ENCODE measurements at regions not wholly inside any gene's neighbourhood (a gene's known extent, or its start where the extent isn't known, plus 50 kb on each side); places are given as distances from the start of the nearest gene placed in this dataset.

- TF ChIP-seq CTCF (tag by site-specific recombination; IDR thresholded peaks at IDR 0.05), result no peak
- TF ChIP-seq TCF7L2 (IDR thresholded peaks at IDR 0.05; ENCODE audit: borderline replicate concordance, low read depth, low read length), result no peak
- TF ChIP-seq ZNF704 (tag by site-specific recombination; IDR thresholded peaks at IDR 0.05), result no peak
- TF ChIP-seq ZNF510 (tag by site-specific recombination; IDR thresholded peaks at IDR 0.05; ENCODE audit: insufficient replicate concordance), result no peak
- TF ChIP-seq GLI4 (tag by site-specific recombination; IDR thresholded peaks at IDR 0.05), result no peak
- TF ChIP-seq ATF2 (tag by site-specific recombination; IDR thresholded peaks at IDR 0.05; ENCODE audit: low read depth), result no peak
- TF ChIP-seq ZNF501 (tag by site-specific recombination; IDR thresholded peaks at IDR 0.05), result no peak
- no peak for TF ChIP-seq ZBTB8A (tag by site-specific recombination; IDR thresholded peaks at IDR 0.05)
- TF ChIP-seq ZNF121 (tag by site-specific recombination; IDR thresholded peaks at IDR 0.05), result no peak
Observed at GRCh38 chr2:51379997-51380396, 348.1 kb upstream of the NRXN1 start.
